KMS-11 (cell line): ENCODE measurements at regions not wholly inside any gene's neighbourhood (a gene's known extent, or its start where the extent isn't known, plus 50 kb on each side); places are given as distances from the start of the nearest gene placed in this dataset.
A peak's percentile ranks its signal among the peaks of the same experiment; 100 is the strongest.

Experiments
- H2AFZ ChIP-seq: fragments of 200-600 bp; sonication (generic); 2 replicates; pipeline ENCODE4 v1.6.1; 2016; ENCODE audit warnings: antibody characterized with exemption, mixed run types, low read depth
- H3K27ac ChIP-seq: fragments of 200-600 bp; sonication (generic); 2 replicates; pipeline ENCODE4 v1.6.1; 2016; ENCODE audit warnings: mild to moderate bottlenecking, mixed run types
- H3K27me3 ChIP-seq: fragments of 200-600 bp; sonication (generic); 2 replicates; pipeline ENCODE4 v1.6.1; 2017; ENCODE audit warnings: mild to moderate bottlenecking, low read depth, mixed run types, moderate library complexity; ENCODE audit not compliant: insufficient read depth
- H3K36me3 ChIP-seq: fragments of 200-600 bp; sonication (generic); 2 replicates; pipeline ENCODE4 v1.6.1; 2017; ENCODE audit warnings: mild to moderate bottlenecking, mixed run types; ENCODE audit not compliant: insufficient read depth
- H3K4me1 ChIP-seq: fragments of 200-600 bp; sonication (generic); 2 replicates; pipeline ENCODE4 v1.6.1; 2016; ENCODE audit warnings: mild to moderate bottlenecking, low read depth, mixed run types; ENCODE audit not compliant: poor library complexity, severe bottlenecking
- H3K4me2 ChIP-seq: fragments of 200-600 bp; sonication (generic); 2 replicates; pipeline ENCODE4 v1.7.0; 2016; ENCODE audit warnings: mild to moderate bottlenecking, mixed run types
- H3K4me3 ChIP-seq: fragments of 200-600 bp; sonication (generic); IDR thresholded peaks from 2 replicates; pipeline ENCODE4 v1.6.1; 2017; ENCODE audit warnings: low read depth, low read length, mixed read lengths; ENCODE audit not compliant: insufficient read depth
- H3K79me2 ChIP-seq: fragments of 200-600 bp; sonication (generic); 2 replicates; pipeline ENCODE4 v1.6.1; 2016; ENCODE audit warnings: low read depth, mixed run types; ENCODE audit not compliant: insufficient read depth
- H3K9ac ChIP-seq: fragments of 200-600 bp; sonication (generic); 2 replicates; pipeline ENCODE4 v1.6.1; 2016; ENCODE audit warnings: mild to moderate bottlenecking, mixed run types
- H4K20me1 ChIP-seq: fragments of 200-600 bp; sonication (generic); 2 replicates; pipeline ENCODE4 v1.6.1; 2016; ENCODE audit warnings: mild to moderate bottlenecking, mixed run types; ENCODE audit not compliant: insufficient read depth
- CTCF ChIP-seq: fragments of 200-600 bp; sonication (generic); conservative IDR thresholded peaks from 2 replicates; pipeline ENCODE4 v1.6.1; 2017; ENCODE audit warnings: low read depth, mild to moderate bottlenecking, antibody characterized with exemption, low read length, moderate library complexity, mixed read lengths

GRCh38 chr3:174710612-174711011, 148.5 kb upstream of the NAALADL2 start:
- no peak overlapping the region for H2AFZ ChIP-seq
- H3K4me3 ChIP-seq = no peak overlapping the region

GRCh38 chr3:174715386-174715785, 143.7 kb upstream of the NAALADL2 start:
- H2AFZ ChIP-seq = no peak overlapping the region
- no peaks in the 10 kb centered on the region for H3K36me3 ChIP-seq
- no peak overlapping the region for H3K4me2 ChIP-seq

More at GRCh38 chr3:174710612-174711011, 148.5 kb upstream of the NAALADL2 start:
- Histone ChIP-seq H3K79me2 (no peaks in the 10 kb centered on the region), H3K4me1 (no peaks in the 10 kb centered on the region), H3K36me3 (no peaks in the 10 kb centered on the region), H4K20me1 (no peaks in the 10 kb centered on the region), H3K9ac (no peak overlapping the region), H3K27ac (no peak overlapping the region), H3K4me2 (no peak overlapping the region), H3K27me3 (no peaks in the 10 kb centered on the region)
- no peak for TF ChIP-seq CTCF

GRCh38 chr3:174716956-174717505, 142.1 kb upstream of the NAALADL2 start:
- no peak overlapping the region for H3K4me3 ChIP-seq
- H3K79me2 ChIP-seq = no peaks in the 10 kb centered on the region
- no peak overlapping the region for H3K9ac ChIP-seq
- 0 out of 2 replicates have a peak overlapping the region, but pooled peaks have one; percentile 7 for H2AFZ ChIP-seq
- no peaks in the 10 kb centered on the region for H3K36me3 ChIP-seq
- peaks cover 9% of the 10 kb centered on the region for H3K4me1 ChIP-seq
- H4K20me1 ChIP-seq = no peaks in the 10 kb centered on the region
- TF ChIP-seq CTCF = no peak
- H3K4me2 ChIP-seq = no peak overlapping the region
- H3K27ac ChIP-seq = no peak overlapping the region
- H3K27me3 ChIP-seq = no peaks in the 10 kb centered on the region

More at GRCh38 chr3:174715386-174715785, 143.7 kb upstream of the NAALADL2 start:
- H3K4me3 ChIP-seq = no peak overlapping the region
- no peak overlapping the region for H3K9ac ChIP-seq
- H3K27me3 ChIP-seq = no peaks in the 10 kb centered on the region
- H3K79me2 ChIP-seq = no peaks in the 10 kb centered on the region
- no peak overlapping the region for H3K27ac ChIP-seq
- peaks cover 9% of the 10 kb centered on the region for H3K4me1 ChIP-seq
- no peaks in the 10 kb centered on the region for H4K20me1 ChIP-seq
- no peak for TF ChIP-seq CTCF

GRCh38 chr3:174720717-174721116, 138.4 kb upstream of the NAALADL2 start:
- Histone ChIP-seq H3K4me1 (peaks cover 9% of the 10 kb centered on the region), H3K4me3 (no peak overlapping the region), H3K79me2 (no peaks in the 10 kb centered on the region), H3K4me2 (no peak overlapping the region), H3K36me3 (no peaks in the 10 kb centered on the region), H4K20me1 (no peaks in the 10 kb centered on the region), H2AFZ (no peak overlapping the region), H3K9ac (no peak overlapping the region), H3K27me3 (no peaks in the 10 kb centered on the region), H3K27ac (no peak overlapping the region)
- no peak for TF ChIP-seq CTCF
